ENCODE measurements at regions not wholly inside any gene's neighbourhood (a gene's known extent, or its start where the extent isn't known, plus 50 kb on each side); places are given as distances from the start of the nearest gene placed in this dataset.
A peak's percentile ranks its signal among the peaks of the same experiment; 100 is the strongest.

DNA sequence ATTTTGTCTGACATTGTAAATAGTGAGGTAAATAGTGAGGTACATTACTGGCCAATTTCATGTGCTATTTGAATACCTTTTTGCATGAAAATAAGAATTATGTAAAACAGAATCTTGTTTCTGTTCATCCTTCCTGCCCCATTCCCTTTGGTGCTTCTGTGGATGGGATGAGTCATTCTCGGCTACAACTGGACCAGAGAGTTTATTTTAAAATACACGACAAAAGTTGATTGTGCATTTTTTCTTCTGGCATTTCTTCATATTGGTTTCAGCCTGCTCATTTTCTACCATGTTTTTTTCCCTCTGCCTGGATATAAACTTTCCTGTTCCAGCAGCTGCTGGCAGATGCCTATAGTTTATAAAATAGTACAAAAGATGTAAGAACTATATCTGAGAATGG is 107.5 kb downstream of the CYSLTR2 start:
- DNase-seq (ENCODE audit: low read depth in 2 of 2) = no peak

DNA sequence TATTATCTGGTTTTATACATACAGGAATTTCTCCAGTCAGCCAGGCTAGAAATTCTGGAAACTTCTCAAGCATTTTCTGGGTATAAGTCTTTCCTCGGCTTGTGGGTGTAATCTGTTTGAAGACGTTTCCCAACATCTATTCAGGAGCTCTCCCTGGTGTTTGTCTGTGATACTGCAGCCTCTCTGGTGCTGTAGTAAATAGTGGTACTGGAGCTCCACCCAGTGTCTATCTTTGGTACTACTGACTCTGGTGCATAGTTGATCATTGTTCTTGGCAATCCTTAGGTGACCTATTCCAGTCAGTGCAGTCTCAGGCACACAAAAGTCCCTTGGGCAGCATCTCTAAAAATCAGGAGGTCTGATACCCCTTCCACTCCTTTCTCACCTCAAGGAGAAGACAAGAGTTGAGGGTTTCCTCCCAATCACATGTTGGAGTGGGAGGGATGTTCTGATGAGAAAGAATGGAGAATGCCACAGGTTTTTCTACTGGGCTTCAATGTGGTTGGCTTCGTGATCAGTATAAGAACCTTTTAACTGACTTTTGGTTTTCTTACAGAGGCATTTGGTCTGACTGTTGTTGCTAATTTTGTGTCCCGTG is 115.5 kb downstream of the CYSLTR2 start:
- DNase-seq (ENCODE audit: low read depth in 2 of 2) = peak; percentile 42 to 66

DNA sequence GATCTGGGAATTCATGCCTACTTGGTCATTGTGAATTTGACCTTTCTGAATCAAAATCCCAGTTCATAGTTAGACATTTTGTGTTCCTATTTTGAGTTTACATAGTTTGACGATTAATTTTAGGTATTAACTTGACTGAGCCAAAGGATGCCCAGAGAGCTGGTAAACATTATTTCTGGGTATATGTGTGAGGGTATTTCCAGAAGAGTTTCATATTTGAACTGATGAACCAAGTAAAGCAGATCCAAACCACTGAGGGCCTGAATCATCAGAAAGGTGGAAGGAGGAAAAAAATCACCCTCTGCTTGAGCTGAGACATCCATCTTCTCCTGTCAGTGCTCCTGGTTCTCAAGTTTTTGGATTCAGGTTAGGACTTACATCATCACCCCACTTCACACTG is 116.6 kb downstream of the CYSLTR2 start:
- DNase-seq (ENCODE audit: low read depth in 2 of 2) = no peak

DNA sequence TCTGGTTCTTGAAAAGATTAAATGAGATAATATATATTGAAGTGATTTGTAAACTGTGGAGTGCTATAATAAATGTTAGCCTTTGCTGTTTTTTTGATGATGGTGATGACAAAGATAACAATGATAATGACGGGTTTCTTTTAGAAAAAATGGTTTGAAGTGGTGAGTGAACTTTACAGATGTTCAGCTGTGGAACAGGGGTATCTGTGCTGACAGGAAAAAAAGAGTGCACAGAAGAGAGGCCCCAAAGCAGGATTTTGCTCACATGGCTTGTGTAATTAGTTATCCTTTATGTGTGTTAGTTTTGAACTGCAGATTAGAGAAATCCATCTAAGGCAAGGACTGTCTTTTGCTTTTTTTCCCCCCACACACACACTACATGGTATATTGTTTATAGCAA is 119.2 kb downstream of the CYSLTR2 start:
- no peak for DNase-seq (ENCODE audit: low read depth in 2 of 2)

DNA sequence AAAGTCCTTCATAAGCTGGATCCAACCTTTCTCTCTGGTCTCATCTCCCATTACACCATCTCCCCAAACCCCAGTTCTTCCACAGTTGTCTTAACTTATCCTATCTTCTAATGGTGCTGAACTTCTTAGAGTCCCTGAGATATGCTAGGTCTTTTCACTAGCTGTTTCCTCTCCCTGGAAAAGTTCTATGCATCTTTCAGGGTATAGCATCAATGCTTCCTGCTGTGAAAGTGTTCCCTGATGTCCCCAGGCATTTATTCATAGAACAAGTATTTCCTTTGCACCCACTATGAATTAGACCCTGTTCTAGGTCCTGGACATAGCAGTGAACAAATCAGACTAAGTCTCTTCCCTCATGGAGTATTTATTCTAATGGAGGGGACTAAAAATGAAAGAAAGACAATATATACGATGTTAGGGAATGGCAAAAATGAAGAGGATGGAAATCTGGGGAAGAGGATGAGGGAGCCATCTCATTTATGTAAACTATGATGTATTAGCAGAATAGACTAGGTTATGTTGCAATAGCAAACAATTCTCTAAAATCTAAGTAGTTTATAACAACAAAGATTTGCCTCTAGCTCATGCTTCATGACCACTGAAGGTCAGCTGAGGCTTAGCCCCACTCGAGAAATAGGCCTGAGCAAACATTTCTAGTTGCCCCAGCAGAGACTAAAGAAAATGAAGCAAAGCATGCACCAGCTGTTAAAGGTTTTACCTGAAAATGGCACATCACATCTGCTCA is 120.0 kb downstream of the CYSLTR2 start:
- DNase-seq (ENCODE audit: low read depth in 2 of 2) = no peak

DNA sequence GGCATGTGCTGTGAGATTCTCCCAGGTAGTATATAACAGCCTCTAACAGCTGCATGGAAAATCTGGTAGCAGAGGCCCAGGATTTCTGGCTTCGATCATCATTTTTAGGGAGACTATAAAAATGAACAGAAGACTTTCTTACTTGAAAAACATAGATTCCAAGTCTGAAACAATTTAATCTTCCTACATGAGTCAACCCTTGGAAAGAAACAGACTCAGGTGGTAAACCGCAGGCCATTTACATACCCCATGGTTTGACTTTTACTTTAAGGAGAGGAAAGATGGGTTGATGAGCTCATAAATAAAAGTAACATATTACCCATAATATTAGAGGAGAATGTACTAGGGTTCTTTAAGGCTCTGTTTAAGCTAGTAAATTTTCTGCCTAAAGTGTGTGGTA is 121.6 kb downstream of the CYSLTR2 start:
- DNase-seq (ENCODE audit: low read depth in 2 of 2) = no peak

DNA sequence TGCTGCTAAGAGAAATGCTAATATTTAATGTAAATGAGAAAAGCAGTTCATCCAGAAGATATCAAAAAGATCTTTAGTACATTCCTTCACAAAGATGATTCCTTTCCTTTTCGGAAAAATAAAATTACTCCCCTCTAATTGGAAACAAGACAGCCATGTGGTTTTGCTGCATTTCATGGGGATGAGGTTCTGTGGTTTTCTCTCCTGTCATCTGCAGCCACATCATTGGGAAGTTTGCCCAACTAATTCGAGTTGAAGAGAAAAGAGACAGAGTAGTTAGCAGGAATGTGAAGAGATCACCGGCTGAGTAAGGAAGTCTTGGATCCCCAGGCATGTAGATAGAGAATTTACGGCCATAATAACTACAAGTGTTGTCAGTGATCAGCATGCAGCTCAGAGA is 122.1 kb downstream of the CYSLTR2 start:
- DNase-seq (ENCODE audit: low read depth in 2 of 2) = no peak

DNA sequence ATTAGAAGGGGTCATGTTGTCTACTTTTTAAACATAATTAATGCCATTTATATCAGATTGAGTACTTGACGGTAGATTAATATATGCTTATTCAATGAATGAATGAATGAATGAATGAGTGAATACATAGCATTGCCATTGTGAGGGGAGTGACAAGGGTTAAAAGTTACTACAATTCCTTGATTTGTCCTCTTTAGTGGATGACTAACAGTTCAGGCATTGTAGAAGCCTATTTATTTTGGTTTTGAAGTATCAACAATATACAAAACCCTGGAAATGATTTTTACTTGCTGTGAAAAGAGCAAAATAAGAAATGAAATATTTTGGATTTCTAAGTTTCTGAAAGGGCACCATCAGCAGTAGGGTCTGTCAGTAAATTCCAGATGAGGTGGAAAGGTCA is 122.7 kb downstream of the CYSLTR2 start:
- no peak for DNase-seq (ENCODE audit: low read depth in 2 of 2)

DNA sequence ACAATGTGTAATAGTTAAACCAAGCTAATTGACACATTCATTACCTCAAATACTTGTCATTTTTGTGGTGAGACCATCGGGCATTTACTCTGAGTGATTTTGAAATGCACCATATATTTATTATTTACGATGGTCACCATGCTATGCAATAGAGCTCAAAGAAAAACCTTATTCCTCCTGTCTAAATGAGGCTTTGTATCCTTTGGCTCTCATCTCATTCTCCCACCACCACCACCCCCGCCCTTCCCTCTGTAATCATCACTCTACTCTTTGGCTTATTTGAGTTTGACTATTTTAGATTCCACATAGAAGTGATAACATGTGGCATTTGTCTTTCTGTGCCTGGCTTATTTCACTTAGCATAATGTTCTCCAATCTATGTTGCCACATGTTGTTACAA is 124.9 kb downstream of the CYSLTR2 start:
- no peak for DNase-seq (ENCODE audit: low read depth in 2 of 2)

DNA sequence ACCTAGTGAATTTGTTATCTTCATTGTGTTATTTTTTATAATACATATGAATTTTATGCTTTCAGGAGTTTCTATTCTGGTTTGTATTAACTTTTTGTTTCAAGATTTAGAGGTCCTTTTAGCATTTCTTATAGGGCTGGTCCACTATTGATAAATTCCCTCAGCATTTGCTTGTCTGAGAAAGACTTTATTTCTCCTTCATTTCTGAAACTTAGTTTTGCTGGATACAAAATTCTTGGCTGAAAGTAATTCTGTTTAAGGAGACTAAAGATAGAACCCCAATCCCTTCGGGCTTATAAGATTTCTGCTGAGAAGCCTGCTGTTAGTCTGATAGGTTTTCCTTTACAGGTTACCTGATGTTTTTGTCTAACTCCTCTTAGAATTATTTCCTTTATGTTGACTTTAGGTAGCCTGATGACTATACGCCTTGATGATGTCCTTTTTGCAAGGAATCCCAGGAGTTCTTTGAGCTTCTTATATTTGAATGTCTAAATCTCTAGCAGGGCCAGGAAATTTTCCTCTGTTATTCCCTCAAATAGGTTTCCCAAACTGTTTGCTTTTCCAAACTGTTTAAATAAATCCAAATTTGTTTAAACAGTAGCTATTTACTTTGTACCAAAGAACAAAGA is 127.1 kb downstream of the CYSLTR2 start:
- DNase-seq (ENCODE audit: low read depth in 2 of 2) = no peak

DNA sequence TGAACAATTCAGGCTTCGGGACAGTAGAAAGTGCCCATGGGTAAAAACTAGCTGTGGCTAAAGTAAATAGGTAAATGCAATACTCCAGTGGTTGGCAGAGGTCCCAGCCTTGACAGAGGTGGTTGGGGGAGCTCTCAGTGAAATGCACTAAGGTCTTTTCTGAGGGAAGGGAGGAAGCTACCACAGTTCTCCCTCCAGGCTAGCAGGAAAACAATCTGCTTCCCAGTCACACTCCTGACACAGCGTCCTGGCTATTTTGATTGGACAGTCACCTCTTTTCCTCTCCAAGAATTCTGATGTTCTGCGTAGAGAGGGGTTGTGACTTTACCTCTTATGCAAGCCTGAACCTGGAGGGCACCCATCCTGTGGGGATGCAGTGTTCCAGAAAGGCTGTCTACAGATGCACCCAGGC is 128.7 kb downstream of the CYSLTR2 start:
- no peak for DNase-seq (ENCODE audit: low read depth in 2 of 2)

DNA sequence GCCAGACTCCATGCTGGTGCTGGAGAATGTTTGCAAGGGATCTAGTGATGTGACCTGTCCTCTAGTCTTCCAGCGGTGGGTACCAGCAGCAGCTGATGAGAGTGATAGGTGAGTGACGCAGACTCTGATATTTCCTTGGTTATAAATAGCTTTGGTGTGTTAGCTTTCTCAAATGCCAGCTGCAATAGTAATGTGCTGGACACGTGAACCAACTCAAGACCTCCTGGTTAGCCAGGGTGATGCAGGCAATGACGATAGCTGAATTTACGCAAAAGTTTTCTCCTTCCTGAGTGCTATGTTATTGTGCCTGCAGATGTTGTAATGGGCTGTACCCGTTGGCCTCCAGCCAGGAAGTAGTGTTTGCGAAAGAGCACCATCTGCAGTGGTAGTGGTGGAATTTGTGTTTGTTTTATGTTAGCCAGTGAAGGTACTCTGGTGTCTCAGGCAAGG is 129.5 kb downstream of the CYSLTR2 start:
- DNase-seq (ENCODE audit: low read depth in 2 of 2) = no peak

DNA sequence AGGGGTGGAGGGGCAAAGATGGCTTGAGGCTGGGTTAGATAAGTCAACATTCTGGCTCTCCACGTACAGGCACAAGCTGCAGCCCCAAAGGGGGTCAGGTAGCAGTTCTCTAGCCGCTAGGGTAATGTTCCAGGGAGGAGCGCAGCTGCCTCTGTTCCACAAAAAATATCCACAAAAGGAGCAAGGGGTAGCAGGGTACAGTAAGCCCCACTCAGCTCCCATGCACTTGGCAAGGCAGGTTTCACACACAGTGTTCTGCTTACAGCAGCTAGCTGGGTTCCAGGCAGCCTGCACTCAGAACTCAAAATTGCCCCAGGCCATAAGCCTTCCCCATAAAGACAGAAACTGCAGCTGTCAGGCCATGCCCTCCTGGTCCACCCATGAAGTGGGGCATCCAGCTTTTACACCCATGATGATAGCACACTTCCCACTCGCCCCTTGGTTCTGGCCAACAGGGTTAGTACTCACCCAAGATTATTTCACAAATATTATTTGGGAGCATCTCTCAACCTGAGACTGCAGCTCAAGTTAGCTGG is 130.0 kb downstream of the CYSLTR2 start:
- DNase-seq (ENCODE audit: low read depth in 2 of 2) = no peak

DNA sequence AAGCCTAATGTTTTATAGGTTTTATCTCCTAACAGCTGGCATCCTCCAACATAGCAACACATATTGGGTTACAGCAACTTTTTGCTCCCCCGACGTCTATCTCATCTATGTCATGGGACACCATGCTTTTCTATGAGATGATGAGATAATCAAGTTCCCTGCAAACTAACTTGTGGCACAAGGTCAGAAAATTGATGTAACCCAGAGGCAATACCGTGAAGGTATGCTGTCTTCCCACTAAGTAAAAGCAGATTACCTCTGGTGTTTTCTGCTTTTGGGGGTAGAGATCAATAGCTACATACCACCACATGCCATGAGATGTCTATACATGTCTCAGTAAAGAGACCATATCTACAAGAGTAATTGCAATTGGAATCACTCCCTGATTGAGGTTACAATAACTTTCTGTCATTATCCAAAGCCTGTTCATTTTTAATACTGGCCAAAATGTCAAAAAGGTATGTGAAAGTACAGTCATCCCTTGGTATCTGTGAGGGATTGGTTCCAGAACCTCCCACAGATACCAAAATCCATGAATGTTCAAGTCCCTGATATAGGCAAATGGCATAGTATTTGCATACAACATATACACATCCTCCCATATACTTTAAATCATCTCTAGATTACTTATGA is 131.3 kb downstream of the CYSLTR2 start:
- no peak for DNase-seq (ENCODE audit: low read depth in 2 of 2)

DNA sequence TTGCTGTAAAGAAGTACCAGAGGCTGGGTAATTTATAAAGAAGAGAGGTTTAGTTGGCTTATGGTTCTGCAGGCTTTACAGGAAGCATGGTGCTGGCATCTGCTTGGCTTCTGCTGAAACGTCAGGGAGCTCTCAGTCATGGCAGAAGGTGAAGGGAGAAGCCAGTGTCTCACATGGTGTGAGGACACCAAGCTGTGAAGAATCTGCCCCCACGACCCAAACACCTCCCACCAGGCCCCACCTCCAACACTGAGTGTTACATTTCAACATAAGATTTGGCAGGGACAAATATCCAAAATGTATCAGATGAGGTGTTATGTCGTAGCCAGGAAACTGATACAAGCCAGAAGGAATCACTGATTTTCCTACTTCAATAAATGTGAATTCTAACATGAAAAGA is 136.5 kb downstream of the CYSLTR2 start:
- no peak for DNase-seq (ENCODE audit: low read depth in 2 of 2)

DNA sequence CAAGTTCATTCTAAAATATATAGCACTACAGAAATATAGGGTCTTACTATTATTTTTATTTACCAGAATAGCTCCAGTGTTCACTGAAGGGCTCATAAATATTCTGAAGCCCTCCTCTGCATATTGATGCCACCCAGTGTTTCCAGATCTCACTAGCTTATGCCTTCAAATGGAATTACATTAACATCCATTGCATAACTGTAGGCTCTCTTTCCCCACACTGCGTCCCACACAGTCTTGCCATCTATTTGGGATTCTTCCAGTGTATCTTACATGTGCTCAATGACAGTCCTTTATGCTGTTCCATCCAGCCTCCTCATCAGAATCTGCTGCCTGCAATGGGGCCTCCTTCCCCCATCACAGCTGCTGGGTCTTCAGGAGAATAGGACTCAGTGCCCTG is 137.2 kb downstream of the CYSLTR2 start:
- no peak for DNase-seq (ENCODE audit: low read depth in 2 of 2)

DNA sequence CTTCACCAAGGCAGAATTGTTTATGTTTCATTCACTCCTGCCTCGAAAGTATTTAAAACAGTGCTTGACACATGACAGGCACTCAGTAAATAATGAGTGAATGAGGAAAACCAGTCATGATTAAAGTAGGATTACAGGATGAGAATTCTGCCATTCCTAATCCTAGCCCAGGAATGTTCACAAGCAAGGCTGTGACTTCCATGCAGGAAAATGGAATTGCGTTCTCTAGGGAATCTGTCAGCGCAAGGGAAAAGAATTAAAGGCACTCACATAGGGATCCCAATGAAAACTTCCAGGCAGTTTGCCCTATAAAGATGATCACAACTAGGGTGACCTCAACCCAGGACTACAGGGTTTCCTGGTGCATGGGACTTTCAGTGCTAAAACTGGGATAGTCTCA is 143.4 kb downstream of the CYSLTR2 start:
- no peak for DNase-seq (ENCODE audit: low read depth in 2 of 2)

DNA sequence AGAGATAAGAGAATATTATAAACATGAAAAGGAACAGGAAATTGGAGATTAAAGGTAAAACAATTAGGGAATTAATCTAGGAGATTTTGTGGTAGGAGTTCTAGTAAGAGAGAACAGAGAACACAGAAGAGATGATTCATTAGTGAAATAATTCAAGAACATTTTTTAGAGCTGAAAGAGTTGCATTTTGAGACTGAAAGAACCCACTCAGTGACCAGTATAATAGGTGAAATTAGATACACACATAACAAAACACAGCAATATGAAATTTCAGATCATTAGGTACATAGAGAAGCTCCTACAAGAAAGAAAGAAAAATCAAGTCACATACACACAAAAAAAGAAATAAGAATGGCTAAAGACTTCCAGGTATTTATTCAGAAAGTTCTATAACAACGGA is 144.0 kb downstream of the CYSLTR2 start:
- no peak for DNase-seq (ENCODE audit: low read depth in 2 of 2)

DNA sequence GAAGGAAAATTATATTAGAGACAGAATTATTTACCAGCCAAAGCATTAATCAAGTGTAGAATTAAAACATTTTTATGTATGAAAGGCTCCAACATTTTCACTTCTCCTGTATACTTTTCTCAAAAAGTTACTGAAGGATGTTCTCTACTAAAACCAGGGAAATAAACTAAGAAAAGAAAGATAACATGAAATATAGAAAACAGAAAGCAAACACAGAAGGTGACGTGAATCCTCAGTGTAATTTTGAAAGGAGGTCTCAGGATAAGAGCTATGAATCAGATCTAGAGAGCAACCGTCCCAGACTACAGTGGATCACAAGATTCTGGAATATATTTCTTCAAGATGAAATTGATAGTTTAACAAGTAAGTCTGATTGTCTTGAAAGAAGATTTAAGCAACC is 144.5 kb downstream of the CYSLTR2 start:
- no peak for DNase-seq (ENCODE audit: low read depth in 2 of 2)

DNA sequence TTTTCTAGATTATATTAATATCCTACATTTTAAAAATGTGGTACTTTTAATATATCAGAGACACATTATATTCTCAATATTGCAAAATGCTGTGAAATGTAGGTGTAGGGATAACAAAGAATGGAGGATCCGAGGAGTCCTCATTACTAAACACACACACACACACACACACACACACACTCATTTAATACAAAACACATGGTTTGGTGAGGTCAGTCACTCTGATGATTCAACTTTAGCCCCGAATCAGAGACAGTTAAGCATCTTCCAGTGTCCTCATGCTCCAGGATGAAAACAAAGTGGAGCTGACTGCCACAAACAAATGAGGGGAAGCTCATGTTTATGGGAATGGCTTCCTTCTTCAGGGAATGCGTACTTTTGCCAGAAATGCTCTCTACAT is 147.5 kb downstream of the CYSLTR2 start:
- no peak for DNase-seq (ENCODE audit: low read depth in 2 of 2)

DNA sequence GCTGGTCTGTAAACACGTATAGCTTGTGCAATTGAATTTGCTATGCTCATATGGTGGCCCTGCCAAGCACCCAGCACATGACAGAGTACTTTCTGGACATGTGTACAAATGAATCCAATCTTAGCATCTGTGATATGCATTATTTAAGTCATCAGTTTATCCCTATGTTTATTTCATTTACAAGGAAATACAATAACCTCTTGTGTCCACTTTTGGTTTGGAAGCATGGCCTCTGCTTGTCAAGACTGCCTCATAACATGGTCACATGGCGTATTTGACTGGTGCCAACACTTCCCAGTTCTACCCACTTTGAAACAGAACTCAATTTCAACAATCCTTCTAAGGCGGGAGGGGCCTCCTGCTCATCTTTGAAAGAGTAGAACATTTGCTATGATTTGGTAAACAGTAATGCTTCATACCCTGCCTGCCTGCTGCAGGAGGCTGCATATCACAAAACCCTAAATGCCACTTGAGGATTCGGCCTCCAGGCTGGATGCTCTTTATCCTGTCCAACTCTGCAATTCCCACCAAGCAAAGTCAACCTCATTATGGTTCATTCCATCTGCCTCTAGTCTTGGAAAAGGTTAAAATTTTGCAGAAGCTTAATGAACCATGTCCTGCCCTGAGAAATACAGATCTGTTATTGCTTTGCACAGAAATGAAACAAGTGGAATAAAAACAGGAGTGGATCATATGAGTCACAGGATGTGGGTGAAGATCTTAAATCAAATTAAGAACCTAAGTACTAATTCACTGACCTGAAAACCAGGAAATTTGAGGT is 151.3 kb downstream of the CYSLTR2 start:
- DNase-seq (ENCODE audit: low read depth in 2 of 2) = no peak

DNA sequence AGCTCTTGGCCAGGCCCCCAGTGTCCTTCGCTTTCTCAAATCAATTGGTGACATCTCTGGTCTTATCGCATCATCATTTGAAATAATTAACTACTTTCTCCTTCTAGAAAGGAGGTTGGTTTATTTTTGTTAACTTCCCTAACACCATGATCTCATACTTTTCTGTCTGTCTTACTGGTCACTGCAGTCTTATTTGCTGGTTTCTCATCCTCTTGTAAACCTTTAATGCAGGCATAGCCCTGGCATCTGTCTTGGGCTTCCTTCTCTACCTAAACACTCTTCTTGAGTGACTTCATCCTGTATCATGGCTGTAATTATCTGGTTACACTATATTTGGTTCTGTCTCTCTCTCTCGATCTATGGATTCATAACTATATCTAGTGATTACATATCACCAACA is 152.8 kb downstream of the CYSLTR2 start:
- DNase-seq (ENCODE audit: low read depth in 2 of 2) = no peak

All from stimulated activated CD8-positive, alpha-beta memory T cell treated with anti-CD3 and anti-CD28 coated beads, Interleukin-2, amount 100 ng/mL, for 48 hours (primary cell).